B cell (primary cell): ENCODE measurements at regions not wholly inside any gene's neighbourhood (a gene's known extent, or its start where the extent isn't known, plus 50 kb on each side); places are given as distances from the start of the nearest gene placed in this dataset.

ENCODE experiments used
- ATAC-seq: fragments of 200-7000 bp; cut with Tn5 transposase; one replicate; pipeline ENCODE4 v1.10.0; 2021; ENCODE audit warnings: low read depth, mild to moderate bottlenecking, moderate number of reproducible peaks, moderate library complexity
- CTCF ChIA-PET: fragments of 350-600 bp; sonication (Branson Sonifier 250); formaldehyde crosslinking; loops from one replicate; lab custom pipeline; 2021; ENCODE audit warnings: antibody characterized with exemption, inconsistent platforms; lab: Charles Lee
- POLR2A ChIA-PET: fragments of 350-600 bp; sonication (Branson Sonifier 250); formaldehyde crosslinking; loops from one replicate; lab custom pipeline; 2021; ENCODE audit warnings: antibody characterized with exemption; lab: Charles Lee
- DNase-seq: peaks from one replicate; pipeline ENCODE4 v3.0.0; 2013
- H2AFZ ChIP-seq: 2 replicates; pipeline ENCODE4 v1.6.1; 2012; ENCODE audit warnings: mild to moderate bottlenecking, low read depth, low read length; ENCODE audit not compliant: insufficient read depth, poor library complexity, severe bottlenecking
- H3K27ac ChIP-seq, 2 donors: 1 replicate in 1 of 2; 2 replicates in 1 of 2; pipeline ENCODE4 v1.5.1; 2012 to 2013; ENCODE audit warnings: low read length in 2 of 2, mild to moderate bottlenecking in 2 of 2, moderate library complexity in 1 of 2
- H3K27me3 ChIP-seq, 4 experiments: fragments of 200-600 bp in 1 of 4; sonication (generic) in 1 of 4; replicated peaks in 1 of 4; 1 replicate in 2 of 4; 2 replicates in 2 of 4; pipeline versions ENCODE4 v1.6.1 to v1.7.0; 2013 to 2016; ENCODE audit warnings: low read length in 3 of 4, mild to moderate bottlenecking in 2 of 4, mixed read lengths in 1 of 4, moderate library complexity in 1 of 4; ENCODE audit not compliant: insufficient read depth in 4 of 4, control insufficient read depth in 3 of 4; ENCODE audit errors: control extremely low read depth in 1 of 4
- H3K36me3 ChIP-seq, 2 experiments: replicated peaks in 1 of 2; 1 replicate in 1 of 2; 2 replicates in 1 of 2; pipeline versions ENCODE4 v1.6.1 to v1.7.1; 2013; ENCODE audit warnings: low read length in 1 of 2; ENCODE audit not compliant: insufficient read depth in 2 of 2, control insufficient read depth in 1 of 2; ENCODE audit errors: control extremely low read depth in 1 of 2, extremely low read depth in 1 of 2
- H3K4me1 ChIP-seq, 2 donors: fragments of 200-600 bp in 1 of 2; sonication (generic) in 1 of 2; 1 replicate in 1 of 2; 2 replicates in 1 of 2; pipeline versions ENCODE4 v1.5.1 to v1.6.1; 2013 to 2017; ENCODE audit warnings: low read length in 2 of 2; ENCODE audit not compliant: control insufficient read depth in 2 of 2, insufficient read depth in 2 of 2
- H3K4me2 ChIP-seq: replicated peaks from 2 replicates; pipeline ENCODE3; 2012; ENCODE audit warnings: mild to moderate bottlenecking, low read depth, low read length; ENCODE audit not compliant: poor library complexity, severe bottlenecking
- H3K4me3 ChIP-seq, 5 experiments: fragments of 200-600 bp in 1 of 5; sonication (generic) in 1 of 5; 1 replicate in 3 of 5; 2 replicates in 2 of 5; pipeline versions ENCODE4 v1.5.1 to v1.7.0; 2011 to 2016; ENCODE audit warnings: low read length in 4 of 5, mild to moderate bottlenecking in 4 of 5, low read depth in 2 of 5, control low read depth in 1 of 5, moderate library complexity in 1 of 5; ENCODE audit not compliant: insufficient read depth in 1 of 5; ENCODE audit errors: control extremely low read depth in 1 of 5, extremely low read depth in 1 of 5
- H3K79me2 ChIP-seq: fragments of 200-600 bp; sonication (generic); one replicate; pipeline ENCODE4 v1.6.0; 2016; ENCODE audit warnings: low read length; ENCODE audit not compliant: control insufficient read depth, insufficient read depth
- H3K9ac ChIP-seq: fragments of 200-600 bp; sonication (generic); 2 replicates; pipeline ENCODE4 v1.6.1; 2017; ENCODE audit warnings: mild to moderate bottlenecking, low read length, moderate library complexity
- H3K9me3 ChIP-seq, 3 donors: one replicate each; pipeline versions ENCODE4 v1.6.1 to v1.7.1; 2013; ENCODE audit warnings: low read length in 2 of 3; ENCODE audit not compliant: control insufficient read depth in 2 of 3, insufficient read depth in 1 of 3; ENCODE audit errors: control extremely low read depth in 1 of 3
- H4K20me1 ChIP-seq: 2 replicates; pipeline ENCODE4 v1.6.0; 2012; ENCODE audit warnings: mild to moderate bottlenecking, low read length; ENCODE audit not compliant: insufficient read depth, control insufficient read depth, poor library complexity, severe bottlenecking
- H3K27ac Mint-ChIP-seq: one replicate; pipeline ENCODE4 v1.8.0; 2021; ENCODE audit warnings: mixed read lengths
- H3K27me3 Mint-ChIP-seq: one replicate; pipeline ENCODE4 v1.8.0; 2021; ENCODE audit warnings: mixed read lengths
- H3K4me1 Mint-ChIP-seq: one replicate; pipeline ENCODE4 v1.8.0; 2021; ENCODE audit warnings: mixed read lengths
- H3K4me3 Mint-ChIP-seq: one replicate; pipeline ENCODE4 v1.8.0; 2021; ENCODE audit warnings: mixed read lengths
- H3K9me3 Mint-ChIP-seq: one replicate; pipeline ENCODE4 v1.8.0; 2022; ENCODE audit warnings: mixed read lengths; ENCODE audit not compliant: insufficient read depth
- CTCF ChIP-seq: fragments of 200-600 bp; IDR thresholded peaks from one replicate; pipeline ENCODE4 v1.8.0; 2022; ENCODE audit warnings: antibody characterized with exemption, mild to moderate bottlenecking
- EZH2 ChIP-seq: IDR thresholded peaks from 2 replicates; pipeline ENCODE4 v1.6.1; 2012; ENCODE audit warnings: borderline replicate concordance, low read depth, mild to moderate bottlenecking, moderate library complexity, low read length; ENCODE audit not compliant: insufficient read depth, poor library complexity, severe bottlenecking
- WGBS: methylation state at CpG from one replicate; pipeline ENCODE4 v1.1.5; 2013; ENCODE audit warnings: missing lambda C conversion rate; ENCODE audit not compliant: insufficient coverage; 5-methylcytosine and 5-hydroxymethylcytosine counted together
- intact Hi-C: fragments of 100-400 bp; cut with micrococcal nuclease; formaldehyde crosslinking; loops from one replicate; pipeline ENCODE4 v1.10.0; 2022

GRCh38 chr1:40917995-40918711 is 56.0 kb upstream of the CITED4 start:
- Histone ChIP-seq H3K4me2 (no peak overlapping the region), H2AFZ (no peak overlapping the region), H3K79me2 (no peaks in the 10 kb centered on the region), H3K27me3 (peaks cover 0 to 2% (median 0%) of the 10 kb centered on the region in 4 experiments), H3K9me3 (no peaks in the 10 kb centered on the region), H3K4me3 (no peak overlapping the region), H3K9ac (no peak overlapping the region), H3K4me1 (no peaks in the 10 kb centered on the region), H3K27ac (no peak overlapping the region), H3K36me3 (no peaks in the 10 kb centered on the region), H4K20me1 (no peaks in the 10 kb centered on the region)
- intact Hi-C loops: no loop called here
- CTCF ChIA-PET: interaction anchor here (1.3 kb wide), 1 partner anchor 31 kb away, joined by 3 read pairs; no protein-coding TSS in a partner anchor
- Mint-ChIP-seq H3K4me3 (no peak overlapping the region), H3K9me3 (no peaks in the 10 kb centered on the region), H3K27ac (no peak overlapping the region), H3K27me3 (peaks cover 10% of the 10 kb centered on the region), H3K4me1 (no peaks in the 10 kb centered on the region)
- ATAC-seq (no peak), DNase-seq (no peak)
- POLR2A ChIA-PET: no interaction called here
- no peak for TF ChIP-seq CTCF
- no peak for TF ChIP-seq EZH2
- 97% methylated on average over 5 of the region's 6 CpGs for WGBS

- intact Hi-C loops: no loop called here
- H3K4me1 Mint-ChIP-seq: no peaks in the 10 kb centered on the region
- ChIA-PET POLR2A (no interaction called here), CTCF (no interaction called here)
- Histone ChIP-seq H3K27ac (no peak overlapping the region), H3K4me3 (no peak overlapping the region), H2AFZ (no peak overlapping the region), H3K36me3 (no peaks in the 10 kb centered on the region), H3K9ac (no peak overlapping the region), H4K20me1 (no peaks in the 10 kb centered on the region), H3K9me3 (no peaks in the 10 kb centered on the region), H3K79me2 (no peaks in the 10 kb centered on the region), H3K4me2 (no peak overlapping the region), H3K4me1 (no peaks in the 10 kb centered on the region), H3K27me3 (peaks cover 0 to 2% (median 0%) of the 10 kb centered on the region in 4 experiments)
- no peak overlapping the region for H3K27ac Mint-ChIP-seq
- TF ChIP-seq CTCF (no peak), EZH2 (no peak)
- no peak overlapping the region for H3K4me3 Mint-ChIP-seq
- H3K9me3 Mint-ChIP-seq: no peaks in the 10 kb centered on the region
- peaks cover 15% of the 10 kb centered on the region for H3K27me3 Mint-ChIP-seq
- 92% methylated on average over 10 of the region's 12 CpGs for WGBS
- ATAC-seq: no peak
- no peak for DNase-seq
These were observed 57.4 kb upstream of the CITED4 start for GRCh38 chr1:40919475-40920011.
